DMS153 (cell line): ENCODE measurements at regions not wholly inside any gene's neighbourhood (a gene's known extent, or its start where the extent isn't known, plus 50 kb on each side); places are given as distances from the start of the nearest gene placed in this dataset.

ENCODE experiments used
- DNase-seq: peaks from one replicate; lab custom pipeline; 2025; lab: John Stamatoyannopoulos, UW

- DNase-seq, result no peak
These were observed 99.2 kb downstream of the C12orf50 start for GRCh38 chr12:87930033-87930432.

- DNase-seq, result no peak
These were observed 99.9 kb downstream of the C12orf50 start for GRCh38 chr12:87929346-87929745.

GRCh38 chr12:87928031-87928430 lies 101.2 kb downstream of the C12orf50 start:
- DNase-seq, result no peak

GRCh38 chr12:87925021-87925420 lies 104.2 kb downstream of the C12orf50 start:
- no peak for DNase-seq

- no peak for DNase-seq
These were observed 105.1 kb downstream of the C12orf50 start for GRCh38 chr12:87924149-87924548.

- DNase-seq, result no peak
These were observed 105.8 kb downstream of the C12orf50 start for GRCh38 chr12:87923361-87923760.

GRCh38 chr12:87922736-87923135 lies 106.5 kb downstream of the C12orf50 start:
- no peak for DNase-seq

GRCh38 chr12:87921621-87922020 lies 107.6 kb downstream of the C12orf50 start:
- no peak for DNase-seq

- no peak for DNase-seq
These were observed 109.1 kb downstream of the C12orf50 start for GRCh38 chr12:87920139-87920538.

GRCh38 chr12:87901457-87901856 lies 127.7 kb downstream of the C12orf50 start:
- no peak for DNase-seq

GRCh38 chr12:87897662-87898061 lies 131.5 kb downstream of the C12orf50 start:
- no peak for DNase-seq

GRCh38 chr12:87883806-87884205 lies 145.4 kb downstream of the C12orf50 start:
- no peak for DNase-seq

- no peak for DNase-seq
These were observed 150.1 kb downstream of the C12orf50 start for GRCh38 chr12:87879141-87879540.

GRCh38 chr12:87870493-87871460 lies 158.4 kb downstream of the C12orf50 start:
- DNase-seq, result no peak

- DNase-seq, result no peak
These were observed 159.1 kb downstream of the C12orf50 start for GRCh38 chr12:87870061-87870460.

- peak; percentile 5 for DNase-seq
These were observed 162.5 kb downstream of the C12orf50 start for GRCh38 chr12:87866578-87867292.

- DNase-seq, result no peak
These were observed 167.4 kb downstream of the C12orf50 start for GRCh38 chr12:87861791-87862190.

- DNase-seq, result no peak
These were observed 175.7 kb downstream of the C12orf50 start for GRCh38 chr12:87853448-87854003.

- DNase-seq, result no peak
These were observed 180.1 kb downstream of the C12orf50 start for GRCh38 chr12:87849074-87849473.

- DNase-seq, result peak; percentile 21
These were observed 180.8 kb downstream of the C12orf50 start for GRCh38 chr12:87848248-87848868.

GRCh38 chr12:87847147-87847546 lies 182.1 kb downstream of the C12orf50 start:
- no peak for DNase-seq

- no peak for DNase-seq
These were observed 183.2 kb downstream of the C12orf50 start for GRCh38 chr12:87846045-87846444.
